H1 (cell line): ENCODE measurements at regions not wholly inside any gene's neighbourhood (a gene's known extent, or its start where the extent isn't known, plus 50 kb on each side); places are given as distances from the start of the nearest gene placed in this dataset.

Source experiments
- CBX8 ChIP-seq: fragments of 300-800, 300-1000 bp; sonication (generic); IDR thresholded peaks from 2 replicates; pipeline ENCODE4 v1.7.1; 2016; ENCODE audit warnings: low read depth, low read length, borderline replicate concordance
- TF ChIP-seq, protein P1 (sequence below), 3 experiments: IDR thresholded peaks; 1 replicate in 2 of 3; 2 replicates in 1 of 3; pipeline versions ENCODE4 v1.5.1 to v1.6.1; 2011; ENCODE audit warnings: low read length in 3 of 3, mild to moderate bottlenecking in 3 of 3, inconsistent platforms in 2 of 3, low read depth in 1 of 3, moderate library complexity in 1 of 3; ENCODE audit not compliant: insufficient read depth in 1 of 3; ENCODE audit errors: control extremely low read depth in 1 of 3

DNA sequence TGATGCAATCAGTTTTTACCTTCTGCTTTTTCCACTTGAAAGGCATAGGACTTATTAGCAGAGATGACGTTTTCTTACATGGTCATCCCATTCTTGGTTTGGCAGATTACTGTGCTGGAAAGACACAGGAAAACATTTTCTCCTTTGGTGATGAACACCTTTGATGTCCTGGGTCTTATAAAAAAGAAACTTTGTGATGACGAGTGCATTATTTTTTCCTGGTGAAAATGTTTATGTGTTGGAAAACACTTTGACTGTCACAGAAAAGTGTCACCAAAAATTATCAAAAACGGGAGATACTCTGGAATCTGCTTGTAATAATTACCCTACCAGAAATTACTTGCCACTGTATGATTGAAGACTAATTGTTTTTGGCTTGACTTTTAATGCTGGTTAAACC lies 2020.9 kb downstream of the MAT2B start (continued):
- TF ChIP-seq, protein P1, sequence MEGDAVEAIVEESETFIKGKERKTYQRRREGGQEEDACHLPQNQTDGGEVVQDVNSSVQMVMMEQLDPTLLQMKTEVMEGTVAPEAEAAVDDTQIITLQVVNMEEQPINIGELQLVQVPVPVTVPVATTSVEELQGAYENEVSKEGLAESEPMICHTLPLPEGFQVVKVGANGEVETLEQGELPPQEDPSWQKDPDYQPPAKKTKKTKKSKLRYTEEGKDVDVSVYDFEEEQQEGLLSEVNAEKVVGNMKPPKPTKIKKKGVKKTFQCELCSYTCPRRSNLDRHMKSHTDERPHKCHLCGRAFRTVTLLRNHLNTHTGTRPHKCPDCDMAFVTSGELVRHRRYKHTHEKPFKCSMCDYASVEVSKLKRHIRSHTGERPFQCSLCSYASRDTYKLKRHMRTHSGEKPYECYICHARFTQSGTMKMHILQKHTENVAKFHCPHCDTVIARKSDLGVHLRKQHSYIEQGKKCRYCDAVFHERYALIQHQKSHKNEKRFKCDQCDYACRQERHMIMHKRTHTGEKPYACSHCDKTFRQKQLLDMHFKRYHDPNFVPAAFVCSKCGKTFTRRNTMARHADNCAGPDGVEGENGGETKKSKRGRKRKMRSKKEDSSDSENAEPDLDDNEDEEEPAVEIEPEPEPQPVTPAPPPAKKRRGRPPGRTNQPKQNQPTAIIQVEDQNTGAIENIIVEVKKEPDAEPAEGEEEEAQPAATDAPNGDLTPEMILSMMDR (IDR thresholded peaks at IDR 0.05; ENCODE audit: control extremely low read depth in 1 of 3, insufficient read depth in 1 of 3, low read depth in 1 of 3, low read length in 3 of 3), result no peak
- no peak for TF ChIP-seq CBX8
- TF ChIP-seq, all 59 proteins: peak for 0
